Loucy (cell line): ENCODE measurements at regions not wholly inside any gene's neighbourhood (a gene's known extent, or its start where the extent isn't known, plus 50 kb on each side); places are given as distances from the start of the nearest gene placed in this dataset.

Experiments
- H2AFZ ChIP-seq: fragments of 200-600 bp; sonication (generic); 2 replicates; pipeline ENCODE4 v1.6.0; 2016; ENCODE audit warnings: antibody characterized with exemption, mild to moderate bottlenecking, low read length, moderate library complexity
- H3F3A ChIP-seq: fragments of 200-600 bp; 2 replicates; pipeline ENCODE4 v1.6.0; 2016; ENCODE audit warnings: antibody characterized with exemption, low read depth, mild to moderate bottlenecking
- H3K27me3 ChIP-seq: fragments of 200-600 bp; sonication (generic); 2 replicates; pipeline ENCODE4 v1.6.1; 2014; ENCODE audit warnings: low read length, mild to moderate bottlenecking; ENCODE audit not compliant: insufficient read depth, poor library complexity, severe bottlenecking
- H3K36me3 ChIP-seq: fragments of 200-600 bp; sonication (generic); 2 replicates; pipeline ENCODE4 v1.6.1; 2016; ENCODE audit warnings: low read length; ENCODE audit not compliant: insufficient read depth
- H3K4me1 ChIP-seq: fragments of 200-600 bp; sonication (generic); 2 replicates; pipeline ENCODE4 v1.5.1; 2014; ENCODE audit warnings: low read length, mild to moderate bottlenecking; ENCODE audit not compliant: insufficient read depth, poor library complexity, severe bottlenecking
- H3K4me2 ChIP-seq: fragments of 200-600 bp; sonication (generic); 2 replicates; pipeline ENCODE4 v1.6.0; 2014; ENCODE audit warnings: antibody characterized with exemption, low read length, low read depth, mild to moderate bottlenecking; ENCODE audit not compliant: poor library complexity, severe bottlenecking
- H3K4me3 ChIP-seq: fragments of 200-600 bp; sonication (generic); 2 replicates; pipeline ENCODE4 v1.5.1; 2014; ENCODE audit warnings: low read length, mild to moderate bottlenecking, mixed read lengths; ENCODE audit not compliant: poor library complexity, severe bottlenecking
- H3K79me2 ChIP-seq: fragments of 200-600 bp; sonication (generic); 2 replicates; pipeline ENCODE4 v1.6.1; 2014; ENCODE audit warnings: low read length; ENCODE audit not compliant: insufficient read depth
- H3K9ac ChIP-seq: fragments of 200-600 bp; sonication (generic); 2 replicates; pipeline ENCODE4 v1.6.0; 2014; ENCODE audit warnings: mild to moderate bottlenecking, low read depth, low read length, moderate library complexity; ENCODE audit not compliant: poor library complexity, severe bottlenecking
- H3K9me2 ChIP-seq: fragments of 200-600 bp; sonication (generic); replicated peaks from 2 replicates; pipeline ENCODE4 v1.6.1; 2016; ENCODE audit warnings: low read depth, low read length, mixed read lengths
- H3K9me3 ChIP-seq: fragments of 200-600 bp; sonication (generic); 2 replicates; pipeline ENCODE4 v1.6.1; 2014; ENCODE audit warnings: mild to moderate bottlenecking, antibody characterized with exemption, low read length, low read depth; ENCODE audit not compliant: insufficient read depth
- H4K20me1 ChIP-seq: fragments of 200-600 bp; sonication (generic); 2 replicates; pipeline ENCODE4 v1.6.0; 2014; ENCODE audit warnings: antibody characterized with exemption, low read length, mild to moderate bottlenecking; ENCODE audit not compliant: insufficient read depth, poor library complexity, severe bottlenecking
- EZH2phosphoT487 ChIP-seq: fragments of 200-600 bp; IDR thresholded peaks from 2 replicates; pipeline ENCODE4 v1.6.1; 2018; ENCODE audit warnings: antibody characterized with exemption, mild to moderate bottlenecking, moderate library complexity, borderline replicate concordance
- TF ChIP-seq, protein P1 (sequence below): fragments of 200-600 bp; sonication (generic); conservative IDR thresholded peaks from 2 replicates; pipeline ENCODE4 v1.5.1; 2014; ENCODE audit warnings: mild to moderate bottlenecking, antibody characterized with exemption, low read length

- H3K79me2 ChIP-seq: no peaks in the 10 kb centered on the region
- H3K36me3 ChIP-seq: no peaks in the 10 kb centered on the region
- TF ChIP-seq, protein P1, sequence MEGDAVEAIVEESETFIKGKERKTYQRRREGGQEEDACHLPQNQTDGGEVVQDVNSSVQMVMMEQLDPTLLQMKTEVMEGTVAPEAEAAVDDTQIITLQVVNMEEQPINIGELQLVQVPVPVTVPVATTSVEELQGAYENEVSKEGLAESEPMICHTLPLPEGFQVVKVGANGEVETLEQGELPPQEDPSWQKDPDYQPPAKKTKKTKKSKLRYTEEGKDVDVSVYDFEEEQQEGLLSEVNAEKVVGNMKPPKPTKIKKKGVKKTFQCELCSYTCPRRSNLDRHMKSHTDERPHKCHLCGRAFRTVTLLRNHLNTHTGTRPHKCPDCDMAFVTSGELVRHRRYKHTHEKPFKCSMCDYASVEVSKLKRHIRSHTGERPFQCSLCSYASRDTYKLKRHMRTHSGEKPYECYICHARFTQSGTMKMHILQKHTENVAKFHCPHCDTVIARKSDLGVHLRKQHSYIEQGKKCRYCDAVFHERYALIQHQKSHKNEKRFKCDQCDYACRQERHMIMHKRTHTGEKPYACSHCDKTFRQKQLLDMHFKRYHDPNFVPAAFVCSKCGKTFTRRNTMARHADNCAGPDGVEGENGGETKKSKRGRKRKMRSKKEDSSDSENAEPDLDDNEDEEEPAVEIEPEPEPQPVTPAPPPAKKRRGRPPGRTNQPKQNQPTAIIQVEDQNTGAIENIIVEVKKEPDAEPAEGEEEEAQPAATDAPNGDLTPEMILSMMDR: peak; percentile 52
- no peak for TF ChIP-seq EZH2phosphoT487
- no peaks in the 10 kb centered on the region for H3K27me3 ChIP-seq
- peak overlapping the region; percentile 19; the same call in 1 of the 2 replicates for H2AFZ ChIP-seq
- H3F3A ChIP-seq: no peaks in the 10 kb centered on the region
- H3K9me2 ChIP-seq: no peaks in the 10 kb centered on the region
- no peaks in the 10 kb centered on the region for H4K20me1 ChIP-seq
- H3K4me2 ChIP-seq: no peak overlapping the region
- H3K9me3 ChIP-seq: no peaks in the 10 kb centered on the region
- no peak overlapping the region for H3K9ac ChIP-seq
- H3K4me1 ChIP-seq: no peaks in the 10 kb centered on the region
- H3K4me3 ChIP-seq: no peak overlapping the region
Measured at GRCh38 chr4:13907255-13907751, 279.8 kb upstream of the BOD1L1 start.

GRCh38 chr4:13908455-13908854 is 280.9 kb upstream of the BOD1L1 start:
- Histone ChIP-seq H4K20me1 (no peaks in the 10 kb centered on the region), H3K4me1 (no peaks in the 10 kb centered on the region), H3K4me2 (no peak overlapping the region), H3K27me3 (no peaks in the 10 kb centered on the region), H3K79me2 (no peaks in the 10 kb centered on the region), H3F3A (no peaks in the 10 kb centered on the region), H3K4me3 (no peak overlapping the region), H3K9me2 (no peaks in the 10 kb centered on the region), H3K36me3 (no peaks in the 10 kb centered on the region), H2AFZ (no peak overlapping the region), H3K9ac (no peak overlapping the region), H3K9me3 (no peaks in the 10 kb centered on the region)
- TF ChIP-seq EZH2phosphoT487: no peak
- TF ChIP-seq, protein P1: no peak

DNA sequence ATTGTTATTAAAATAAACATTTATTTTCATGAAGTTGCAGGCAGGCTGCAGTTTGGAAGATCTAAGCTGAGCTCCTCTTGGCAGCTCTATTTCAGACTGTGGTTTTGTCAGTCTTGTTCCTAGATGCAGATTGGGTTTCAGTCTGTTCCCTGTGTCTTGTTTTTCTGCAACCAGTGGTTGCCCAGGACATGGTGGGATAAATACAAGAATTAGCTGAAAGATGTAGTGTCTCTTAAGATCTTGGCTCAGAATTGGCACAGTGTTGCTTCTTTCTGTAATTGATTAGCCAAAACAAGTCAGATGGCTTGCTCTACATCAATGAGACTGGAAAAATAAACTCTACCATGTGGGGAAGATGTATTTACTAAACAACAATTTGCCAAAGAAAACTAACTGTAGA is 283.0 kb upstream of the BOD1L1 start:
- no peaks in the 10 kb centered on the region for H3K79me2 ChIP-seq
- no peaks in the 10 kb centered on the region for H3K27me3 ChIP-seq
- H3K4me1 ChIP-seq: no peaks in the 10 kb centered on the region
- no peaks in the 10 kb centered on the region for H4K20me1 ChIP-seq
- no peaks in the 10 kb centered on the region for H3K9me2 ChIP-seq
- TF ChIP-seq, protein P1: no peak
- no peak for TF ChIP-seq EZH2phosphoT487
- no peaks in the 10 kb centered on the region for H3F3A ChIP-seq
- no peak overlapping the region for H3K4me3 ChIP-seq
- no peak overlapping the region for H3K9ac ChIP-seq
- H2AFZ ChIP-seq: no peak overlapping the region
- H3K4me2 ChIP-seq: no peak overlapping the region
- no peaks in the 10 kb centered on the region for H3K36me3 ChIP-seq
- no peaks in the 10 kb centered on the region for H3K9me3 ChIP-seq
